ENCODE measurements at regions not wholly inside any gene's neighbourhood (a gene's known extent, or its start where the extent isn't known, plus 50 kb on each side); places are given as distances from the start of the nearest gene placed in this dataset.

DNA sequence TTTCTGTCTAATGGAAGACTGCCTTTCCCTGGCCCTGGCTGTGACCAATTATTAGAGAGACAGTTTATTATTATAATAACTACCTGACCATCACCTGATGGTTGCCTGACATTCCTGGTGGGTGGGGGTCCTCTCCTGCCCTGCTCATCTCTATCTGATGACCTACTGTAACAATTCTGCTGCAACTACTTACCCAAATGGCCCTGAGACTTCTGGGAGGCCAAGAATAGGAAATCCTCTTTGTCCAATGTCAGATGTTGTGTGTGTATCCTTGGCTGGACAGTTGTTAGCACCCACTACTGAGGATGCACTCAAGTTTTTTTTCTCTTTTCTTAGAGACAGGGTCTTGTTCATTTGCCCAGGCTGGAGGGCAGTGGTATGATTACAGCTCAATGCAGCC, 110.3 kb downstream of the DDX1 start:
- DNase-seq = no peak

DNA sequence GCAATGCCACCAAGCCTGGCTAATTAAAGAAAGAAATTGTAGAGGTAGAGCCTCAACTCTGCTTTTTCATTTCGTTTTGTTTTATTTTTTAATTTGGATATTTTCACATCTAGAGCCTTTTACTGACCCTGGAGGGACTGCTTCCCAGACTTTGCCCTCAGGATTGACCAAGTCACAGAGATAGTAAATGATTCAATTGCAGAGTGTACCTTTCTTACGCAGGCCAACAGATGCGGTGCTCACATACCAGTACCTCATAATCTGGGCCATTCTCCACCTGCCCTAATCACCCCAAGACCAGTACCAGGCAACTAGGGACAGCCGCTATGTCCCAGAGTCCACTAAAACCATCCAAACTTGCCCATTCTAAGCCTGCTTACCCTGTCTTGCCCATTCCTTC, 110.8 kb downstream of the DDX1 start:
- DNase-seq = no peak

DNA sequence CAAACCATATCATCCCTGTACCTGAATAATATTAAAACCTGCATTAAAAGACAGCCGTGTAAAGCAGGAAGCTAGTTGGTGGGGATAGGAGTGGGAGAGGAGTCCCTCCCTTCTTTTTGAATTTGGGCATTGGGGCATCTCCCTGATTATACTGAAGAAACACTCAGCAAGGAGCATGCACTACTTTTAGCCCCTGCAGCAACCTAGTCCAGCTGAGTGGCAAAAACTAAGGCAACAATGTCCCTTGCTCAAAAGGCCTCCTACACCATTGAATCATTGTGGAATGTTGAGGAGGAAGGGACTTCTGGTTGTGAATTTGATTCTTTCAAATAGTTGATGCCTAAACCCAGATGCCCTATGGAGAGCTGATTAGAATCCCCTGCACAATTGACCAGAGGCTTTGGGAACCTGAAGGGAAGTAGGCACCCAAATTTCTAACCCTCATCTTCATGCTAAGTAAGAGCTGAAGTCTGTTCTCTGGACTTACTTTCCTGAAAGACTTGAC, 111.7 kb downstream of the DDX1 start:
- DNase-seq = no peak

DNA sequence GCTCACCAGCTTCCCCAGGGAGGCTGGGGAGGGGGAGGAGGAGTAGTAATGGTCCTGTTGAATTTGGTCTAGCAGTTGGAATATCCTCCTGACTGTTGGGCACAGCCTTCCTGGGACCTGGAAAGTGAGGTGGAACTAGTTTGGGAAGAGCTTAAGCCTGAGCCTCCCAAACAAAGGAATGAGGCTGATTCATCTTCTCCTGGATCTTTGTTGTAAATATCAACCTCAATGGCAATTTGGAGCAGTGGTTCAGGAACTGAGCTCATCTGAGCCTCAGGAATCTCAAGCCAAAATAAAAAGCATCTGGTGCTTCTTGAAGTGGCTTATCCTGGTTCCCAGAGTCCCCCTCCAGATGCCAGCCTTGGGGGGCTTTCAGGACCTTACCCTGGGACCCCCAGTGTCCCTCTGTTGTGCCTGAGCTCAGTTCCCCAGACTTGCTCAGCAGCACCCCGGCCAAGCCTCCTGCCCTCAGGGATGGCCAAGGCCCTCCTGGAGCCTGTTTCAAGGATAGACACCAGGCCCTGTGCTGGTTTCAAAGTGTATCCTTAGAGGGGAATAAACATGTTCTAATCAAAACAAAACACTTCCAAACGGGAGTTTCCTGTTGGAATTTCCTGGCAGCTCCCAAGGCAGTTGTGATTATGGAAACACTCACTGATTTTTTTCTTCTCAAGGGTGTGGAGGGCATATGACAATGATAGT, 112.6 kb downstream of the DDX1 start:
- no peak for DNase-seq

DNA sequence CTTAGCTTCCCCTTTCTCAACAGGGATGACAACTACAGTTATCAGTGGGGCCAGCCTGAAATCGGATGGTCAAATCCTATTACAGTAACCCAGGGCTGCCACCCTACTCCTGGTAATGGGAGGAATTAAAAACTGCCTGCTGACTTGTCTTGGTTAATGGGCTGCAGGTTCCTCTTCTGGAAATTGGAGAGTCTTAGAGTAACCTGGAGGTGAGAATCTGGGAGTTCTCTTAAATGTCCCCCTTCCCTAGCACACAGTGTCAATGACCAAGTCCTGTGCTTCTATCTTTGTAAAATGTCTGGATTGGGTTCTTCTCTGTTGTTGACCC, 113.1 kb downstream of the DDX1 start:
- DNase-seq = no peak

DNA sequence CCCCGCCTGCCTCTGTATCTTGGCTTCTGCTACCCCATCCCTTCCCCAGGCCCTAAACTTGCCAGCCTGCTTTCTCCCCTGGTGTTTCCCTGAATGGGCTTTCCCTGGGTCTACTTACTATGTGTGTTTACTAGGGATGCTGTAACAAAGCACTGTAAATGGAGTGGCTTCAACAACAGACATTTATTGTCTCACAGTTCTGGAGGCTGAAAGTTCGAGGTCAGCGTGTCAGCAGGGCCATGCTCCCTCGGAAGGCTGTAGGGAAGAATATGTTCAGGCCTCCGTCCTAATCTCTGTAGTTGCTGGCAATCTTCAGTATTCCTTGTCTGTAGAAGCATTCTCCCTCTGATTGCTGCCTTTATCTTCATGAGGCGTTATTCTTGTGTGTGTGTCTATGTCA, 113.6 kb downstream of the DDX1 start:
- no peak for DNase-seq

DNA sequence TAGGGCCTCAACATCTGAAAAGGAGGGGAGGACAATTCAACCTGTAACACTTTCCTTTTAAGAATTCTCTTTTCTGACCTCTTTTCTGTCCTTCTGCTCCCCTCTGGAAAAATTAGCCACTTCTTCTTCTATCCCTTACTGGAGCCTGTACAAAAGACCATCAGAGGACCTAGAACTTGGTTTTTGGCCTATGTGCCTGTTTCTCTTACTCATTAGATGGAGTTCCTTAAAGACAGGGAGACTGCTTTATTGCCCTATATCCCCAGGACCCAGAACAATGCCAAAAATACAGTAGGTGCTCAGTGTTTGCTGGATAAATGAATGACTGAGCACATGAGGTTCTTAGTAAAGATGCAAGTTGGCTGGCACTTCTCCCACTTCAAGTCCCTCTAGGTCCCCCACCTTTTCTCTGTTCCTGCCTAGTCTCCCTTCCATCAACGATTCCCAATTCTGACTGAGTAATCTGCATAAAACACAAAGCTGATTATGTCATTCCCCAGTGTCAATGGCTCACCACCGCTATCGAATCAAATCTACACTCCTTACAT, 114.2 kb downstream of the DDX1 start:
- DNase-seq = no peak

DNA sequence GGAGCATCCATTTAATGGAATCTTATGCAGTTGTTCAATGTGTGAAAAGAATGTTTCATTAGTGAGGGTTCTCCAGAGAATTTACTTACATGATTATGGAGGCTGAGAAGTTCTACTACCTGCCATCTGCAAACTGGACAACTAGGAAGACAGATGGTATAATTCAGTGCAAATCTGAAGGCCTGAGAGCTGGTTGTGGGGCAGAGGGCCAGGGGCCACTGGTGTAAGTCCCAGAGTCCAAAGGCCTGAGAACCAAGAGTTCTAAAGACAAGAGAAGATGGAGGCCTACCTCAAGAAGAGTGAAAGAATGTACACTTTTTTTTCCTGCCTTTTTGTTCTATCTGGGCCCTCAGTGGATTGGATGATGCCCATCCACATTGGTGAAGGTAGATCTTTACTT, 114.8 kb downstream of the DDX1 start:
- no peak for DNase-seq

DNA sequence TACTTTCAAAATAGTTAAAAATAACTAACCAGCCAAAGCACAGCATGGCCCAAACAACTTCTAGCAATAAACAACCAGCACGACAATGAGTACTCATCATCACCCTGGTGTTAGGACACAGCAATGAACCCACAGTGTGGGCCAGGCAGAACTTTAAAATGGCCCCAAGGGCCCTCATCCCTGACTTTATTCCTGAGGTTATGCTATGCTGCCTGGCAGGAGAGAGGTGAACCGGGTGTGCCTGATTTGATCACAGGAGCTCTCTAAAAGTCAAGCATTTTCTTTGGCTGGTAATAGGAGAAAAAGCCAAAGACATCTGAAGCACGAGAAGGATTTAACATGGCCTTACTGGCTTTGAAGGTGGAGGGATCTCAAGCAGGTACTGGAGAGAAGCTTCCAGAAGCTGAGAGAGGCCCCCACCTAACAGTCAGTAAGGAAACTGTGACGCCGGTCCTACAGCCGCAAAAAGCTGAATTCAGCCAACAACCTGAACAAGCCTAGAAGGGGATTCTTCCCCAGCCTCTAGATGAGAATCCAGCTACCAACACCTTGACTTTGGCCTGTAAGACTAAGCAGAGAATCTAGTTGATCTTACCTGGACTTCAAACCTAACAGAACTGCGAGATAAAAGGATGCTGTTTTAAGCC, 115.4 kb downstream of the DDX1 start:
- DNase-seq = no peak

DNA sequence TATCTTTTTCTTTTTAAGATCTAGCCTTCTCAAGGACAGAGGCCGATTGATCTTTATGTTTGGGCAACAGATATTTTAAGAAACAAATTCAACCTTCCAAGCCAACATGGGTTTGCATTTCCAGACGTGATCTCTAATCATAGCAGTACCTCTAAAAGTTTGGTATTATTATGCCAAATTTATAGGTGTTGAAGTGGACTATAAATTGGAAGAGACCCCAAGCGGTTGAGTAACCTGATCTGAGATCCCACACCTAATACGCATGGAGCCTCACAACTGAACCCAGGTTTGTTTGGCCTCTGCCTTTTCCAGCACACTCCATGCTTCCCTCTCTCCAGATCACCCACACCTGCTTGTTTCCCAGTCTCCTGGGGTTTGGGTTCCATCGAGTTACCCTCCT, 116.5 kb downstream of the DDX1 start:
- no peak for DNase-seq

DNA sequence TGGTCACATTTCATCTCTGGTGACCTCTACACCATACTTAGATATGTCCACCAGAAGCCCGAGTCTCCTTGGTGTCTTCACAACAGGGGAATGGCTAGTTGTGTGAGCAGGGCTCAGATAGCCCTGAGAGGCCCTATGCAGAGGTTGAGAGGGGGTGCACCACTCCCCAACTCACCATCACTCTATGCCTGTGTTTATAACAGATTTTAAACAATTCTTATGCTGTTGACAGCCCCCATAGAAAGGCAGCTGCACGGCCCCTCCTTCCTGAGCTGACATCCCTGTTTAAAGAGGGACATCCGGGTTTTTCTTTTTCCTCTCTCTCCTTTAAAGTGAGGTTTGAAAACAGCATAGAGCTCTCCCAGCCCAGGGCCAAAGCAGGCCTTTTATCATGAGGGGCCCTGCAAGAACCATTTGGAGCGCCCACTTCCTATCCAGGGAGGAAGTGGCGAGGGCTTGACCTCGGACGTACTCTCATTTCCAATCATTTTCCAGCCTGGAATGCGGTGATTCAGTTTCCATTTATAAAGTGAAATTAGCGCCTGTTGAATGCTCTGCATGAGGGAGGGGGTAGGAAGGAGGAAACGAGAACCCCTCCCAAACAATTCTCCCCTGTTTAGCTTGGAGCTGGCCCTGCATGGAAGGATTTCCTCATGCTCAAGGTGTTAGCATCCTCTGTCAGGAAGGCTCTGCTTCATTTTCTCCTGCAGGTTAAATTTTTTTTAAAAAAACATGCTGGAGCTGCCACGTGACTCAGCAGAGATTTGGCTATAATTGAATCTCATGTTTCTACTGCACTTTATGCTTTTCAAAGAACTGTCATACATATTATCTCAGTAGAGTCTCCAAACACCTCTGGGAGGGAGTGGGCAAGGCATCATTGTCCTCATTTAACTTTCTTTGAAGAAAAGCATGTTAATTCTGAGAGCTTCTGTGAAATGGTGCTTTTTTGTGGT, 117.5 kb downstream of the DDX1 start:
- no peak for DNase-seq

DNA sequence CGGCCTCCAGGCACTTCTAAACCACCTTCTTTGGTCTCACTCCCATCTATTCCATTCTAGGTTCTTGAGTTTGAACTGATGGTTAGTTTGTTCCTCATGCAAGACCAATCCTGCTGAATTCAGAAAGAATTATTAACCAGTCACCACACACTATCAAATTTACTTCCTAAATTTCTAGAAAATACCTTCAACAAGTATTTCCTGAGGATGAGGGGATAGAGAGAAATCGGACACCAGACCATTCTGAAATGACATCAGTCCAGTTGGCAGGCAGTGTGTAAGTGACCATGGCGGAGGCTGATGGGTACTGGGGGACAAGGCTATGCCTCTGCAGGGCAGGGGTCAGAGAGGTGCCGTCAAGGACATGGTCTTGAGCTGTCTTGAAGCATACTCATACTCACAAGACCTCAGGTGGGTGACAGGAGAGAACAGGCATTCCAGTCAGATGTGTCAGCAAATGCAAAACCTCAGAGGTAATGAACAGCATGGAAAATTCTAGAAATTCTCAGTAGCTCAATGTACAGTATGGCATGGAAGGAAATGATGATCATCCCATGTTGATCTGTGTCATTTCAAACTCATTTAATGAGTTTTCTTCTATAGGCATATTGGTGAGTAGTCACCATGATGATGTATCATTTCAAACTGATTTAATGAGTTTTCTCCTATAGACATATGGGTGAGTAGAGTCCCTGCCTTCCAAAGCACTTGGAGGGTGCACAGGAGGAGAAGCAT, 119.6 kb downstream of the DDX1 start:
- DNase-seq = no peak

DNA sequence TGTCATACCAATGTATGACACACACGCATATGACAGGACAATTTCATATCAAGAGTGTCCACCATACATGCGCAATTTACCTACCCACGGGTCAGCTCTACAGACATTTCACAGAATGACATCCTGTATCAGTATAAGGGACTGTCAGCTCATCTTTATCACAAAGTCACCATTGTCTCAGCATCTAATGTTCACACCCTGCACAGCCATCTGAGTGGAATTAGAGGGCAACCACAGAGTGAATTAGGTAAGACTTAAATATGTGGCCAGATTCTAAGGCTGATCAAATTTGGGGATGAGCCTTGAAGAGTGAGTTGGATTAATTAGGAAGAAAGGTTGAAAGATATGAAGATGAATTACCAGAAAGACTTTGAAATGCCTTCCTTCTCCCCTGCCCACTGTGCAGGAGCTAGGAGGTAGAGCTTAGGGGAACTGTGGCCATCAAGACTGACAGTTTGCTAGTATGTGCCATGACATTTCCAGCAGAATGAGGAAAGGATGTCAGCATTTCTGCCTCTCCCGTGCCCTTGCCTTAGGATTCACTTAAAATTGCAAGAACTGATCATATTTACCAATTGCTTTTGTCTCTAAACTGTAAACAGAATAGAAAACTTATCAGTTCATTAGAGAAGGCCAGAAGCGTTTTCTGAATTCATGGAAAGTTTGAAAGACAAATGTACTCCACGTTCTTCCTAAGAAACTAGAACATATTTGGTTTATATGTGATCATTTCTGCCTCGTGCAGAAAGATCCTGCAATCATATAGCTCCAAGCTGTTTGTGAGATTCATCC, 121.1 kb downstream of the DDX1 start:
- no peak for DNase-seq

DNA sequence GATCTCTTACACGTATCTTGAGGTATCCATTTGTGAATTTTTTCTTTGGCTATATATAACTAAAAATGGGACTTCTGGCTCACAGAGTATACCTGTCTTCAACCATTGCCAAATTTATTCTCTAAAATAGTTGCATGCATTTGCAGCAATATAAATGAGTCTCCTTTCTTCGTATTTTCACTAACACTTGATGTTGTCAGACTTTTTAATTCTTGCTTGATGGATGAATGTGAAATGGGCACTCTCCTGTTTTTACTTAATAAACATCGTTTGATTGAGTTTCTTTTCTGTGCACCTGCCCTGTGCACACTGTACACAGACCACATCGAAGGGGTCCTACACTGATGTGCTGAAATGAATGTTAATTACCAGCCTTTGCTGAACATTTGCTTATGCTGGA, 121.8 kb downstream of the DDX1 start:
- no peak for DNase-seq

DNA sequence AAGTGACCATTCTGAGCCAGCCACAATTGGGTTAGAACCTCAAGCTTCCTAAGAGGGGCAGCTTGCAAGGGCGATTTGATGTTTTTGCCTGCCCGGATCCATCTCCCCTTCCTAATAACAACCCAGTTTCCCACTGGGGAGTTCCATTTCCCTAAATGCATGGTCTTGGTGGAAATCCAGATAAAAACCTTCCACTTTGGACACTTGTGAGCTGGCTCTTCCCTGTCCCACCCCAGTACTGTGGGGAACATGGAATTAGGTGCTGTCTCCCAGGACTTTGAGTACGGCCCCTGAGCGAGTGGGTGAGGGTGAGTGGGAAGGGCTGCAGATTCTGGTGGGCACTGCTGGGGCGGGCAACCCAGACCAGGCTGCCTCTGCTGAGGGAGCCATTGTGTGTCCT, 122.3 kb downstream of the DDX1 start:
- DNase-seq = no peak

DNA sequence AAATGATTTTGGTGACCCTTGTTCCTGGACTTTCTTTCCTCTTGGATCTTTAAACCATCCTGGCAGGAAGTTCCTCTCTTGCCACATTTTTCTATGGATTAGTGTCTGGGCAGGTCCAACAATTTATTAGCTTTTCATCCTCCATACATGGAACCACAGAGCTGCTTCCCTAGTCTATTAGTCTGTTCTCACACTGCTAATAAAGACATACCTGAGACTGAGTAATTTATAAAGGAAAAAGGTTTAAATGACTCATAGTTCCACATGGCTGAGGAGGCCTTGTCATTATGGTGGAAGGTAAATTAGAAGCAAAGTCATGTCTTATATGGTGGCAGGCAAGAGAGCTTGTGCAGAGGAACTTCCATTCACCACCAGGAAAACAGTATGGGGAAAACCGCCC, 122.9 kb downstream of the DDX1 start:
- no peak for DNase-seq

DNA sequence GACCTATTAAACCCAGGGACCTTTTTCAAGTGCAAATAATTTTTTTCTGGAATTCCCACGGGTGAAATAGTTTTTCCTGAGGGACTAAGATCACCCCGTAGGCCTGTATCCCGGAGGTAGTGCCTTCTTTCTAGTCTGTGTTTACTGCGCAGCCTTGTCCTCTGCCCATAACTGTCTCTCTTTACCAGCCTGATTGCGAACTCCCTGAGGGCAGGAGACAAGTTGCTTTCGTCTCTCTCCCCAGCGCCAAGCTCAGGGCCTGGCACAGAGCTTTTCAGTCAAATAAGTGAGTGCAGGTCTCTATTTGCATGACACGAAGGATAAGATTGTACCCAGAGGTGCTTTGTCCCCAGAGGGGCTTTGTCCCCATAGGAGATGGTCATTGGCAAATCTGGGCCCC, 123.9 kb downstream of the DDX1 start:
- no peak for DNase-seq

DNA sequence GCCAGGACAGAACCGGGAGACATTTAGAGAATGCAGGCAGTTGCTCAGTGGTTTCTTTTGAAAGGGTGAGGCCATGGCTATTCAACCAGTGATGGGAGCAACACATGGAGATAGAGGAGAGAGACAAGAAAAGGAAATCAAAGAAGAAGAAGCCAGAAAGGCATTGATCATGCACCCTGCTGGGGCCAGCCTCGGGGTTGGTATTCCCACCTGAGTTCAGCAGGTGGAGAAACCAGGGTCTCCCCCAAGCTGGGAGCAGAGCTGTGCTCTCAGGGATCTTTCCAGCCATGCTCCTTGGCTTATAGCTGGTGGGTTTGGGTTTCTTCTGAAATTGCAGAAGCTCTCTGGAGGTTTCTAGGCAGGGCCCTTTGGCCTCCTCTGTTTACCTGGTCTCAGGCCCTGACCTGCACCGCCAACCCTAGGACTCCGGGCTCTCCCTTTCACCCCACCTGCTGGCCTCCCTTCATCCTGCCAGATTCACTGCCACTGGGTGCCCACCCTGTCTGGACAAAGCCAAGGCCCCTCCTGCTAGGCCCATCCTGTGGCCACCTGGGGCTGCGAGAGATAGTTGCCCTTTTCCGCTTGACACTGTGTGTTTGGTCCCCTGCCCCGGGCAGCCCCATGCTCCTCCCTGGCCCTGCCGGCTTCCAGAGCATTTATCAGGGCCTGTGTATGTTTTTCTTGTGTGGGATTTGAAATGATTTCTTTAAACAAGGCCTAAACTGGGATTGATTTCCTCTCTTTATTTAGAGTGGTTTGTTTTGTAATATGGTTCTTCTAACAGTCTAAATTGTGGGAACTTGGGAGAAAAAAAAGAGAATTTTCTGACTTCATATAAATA, 126.7 kb downstream of the DDX1 start:
- DNase-seq = no peak

DNA sequence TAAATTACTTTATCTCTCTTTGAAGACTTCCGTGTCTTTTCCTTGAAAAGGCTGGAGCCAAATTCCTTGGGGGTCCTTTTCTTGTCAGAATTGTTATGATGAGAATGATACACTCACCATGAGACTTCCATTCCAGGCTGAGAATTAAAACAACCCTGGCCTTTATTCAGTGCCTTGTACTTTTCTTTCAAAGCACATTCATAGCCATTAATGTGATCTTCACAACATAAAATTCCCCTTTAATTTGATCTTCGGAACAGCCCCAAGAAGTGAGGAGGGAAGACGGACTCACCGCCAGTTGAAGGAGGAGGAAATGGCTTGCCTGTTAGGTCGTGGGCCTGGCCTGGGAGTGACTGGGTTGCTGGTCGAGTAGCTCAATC, 127.3 kb downstream of the DDX1 start:
- no peak for DNase-seq

DNA sequence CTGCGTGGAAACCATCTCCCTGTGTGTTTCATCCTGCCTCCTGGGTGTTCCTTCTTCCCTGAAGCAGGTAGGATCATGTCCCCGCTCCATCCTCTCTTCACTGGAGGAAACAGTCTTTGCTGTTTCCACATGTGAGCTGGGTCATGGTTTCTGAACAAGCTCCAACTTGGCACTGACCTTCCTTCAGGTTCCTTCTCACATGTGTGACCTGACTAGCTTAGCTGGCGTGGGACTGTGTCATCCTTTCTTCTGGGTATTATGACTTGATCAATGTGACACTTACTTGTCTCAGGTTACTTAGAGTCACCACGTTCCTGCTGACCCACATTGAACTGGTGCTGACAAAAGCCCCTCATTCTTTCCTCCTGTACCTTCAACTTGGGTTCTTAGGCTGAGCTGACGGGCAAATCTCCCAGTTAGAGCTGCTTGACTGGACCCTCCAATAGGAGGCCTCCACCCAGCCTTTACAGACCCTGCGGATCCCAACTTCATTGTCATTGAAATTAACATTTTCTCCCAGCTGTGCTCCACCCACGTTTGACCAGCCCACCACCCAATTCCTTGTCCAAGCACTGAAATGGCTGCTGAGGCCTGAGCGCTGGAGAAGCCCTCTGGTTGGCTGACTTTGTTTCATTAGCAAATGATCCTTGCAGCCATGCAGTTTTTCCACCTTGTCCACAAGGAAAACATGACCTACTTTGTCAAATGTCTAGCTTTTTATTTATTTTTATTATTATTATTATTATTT, 128.1 kb downstream of the DDX1 start:
- DNase-seq = no peak

All from eye (tissue), 1 donor.